Stimulated activated CD4-positive, alpha-beta T cell treated with anti-CD3 and anti-CD28 coated beads, Interleukin-1b, Interleukin-23, amount 100 ng/mL, for 4 hours (primary cell): ENCODE measurements at regions not wholly inside any gene's neighbourhood (a gene's known extent, or its start where the extent isn't known, plus 50 kb on each side); places are given as distances from the start of the nearest gene placed in this dataset.
"Not testable (repeated sequence)": the region's sequence is repeated elsewhere in the genome, so short reads cannot be mapped to it uniquely, and the experiment has no call there.

Experiments
- DNase-seq, 2 donors: peaks; one replicate each; pipeline ENCODE4 v3.0.0-alpha.2; 2020; ENCODE audit warnings: low read depth in 2 of 2

DNA sequence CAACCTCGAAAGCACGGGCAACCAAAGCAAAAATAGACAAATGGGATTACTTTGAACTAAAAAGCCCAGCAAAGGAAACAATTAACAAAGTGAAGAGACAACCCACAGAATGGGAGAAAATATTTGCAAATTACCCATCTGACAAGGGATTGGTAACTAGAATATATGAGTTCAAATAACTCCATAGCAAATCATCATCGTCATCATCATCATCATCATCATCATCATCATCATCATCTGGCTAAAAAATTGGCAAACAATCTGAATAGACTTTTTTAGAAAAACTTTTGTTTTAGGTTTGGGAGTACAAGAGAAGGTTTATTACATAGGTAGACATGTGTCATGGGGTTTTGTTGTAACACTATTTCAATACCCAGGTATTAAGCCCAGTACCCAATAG, 1239.3 kb upstream of the FAM98A start:
- DNase-seq: no peak

DNA sequence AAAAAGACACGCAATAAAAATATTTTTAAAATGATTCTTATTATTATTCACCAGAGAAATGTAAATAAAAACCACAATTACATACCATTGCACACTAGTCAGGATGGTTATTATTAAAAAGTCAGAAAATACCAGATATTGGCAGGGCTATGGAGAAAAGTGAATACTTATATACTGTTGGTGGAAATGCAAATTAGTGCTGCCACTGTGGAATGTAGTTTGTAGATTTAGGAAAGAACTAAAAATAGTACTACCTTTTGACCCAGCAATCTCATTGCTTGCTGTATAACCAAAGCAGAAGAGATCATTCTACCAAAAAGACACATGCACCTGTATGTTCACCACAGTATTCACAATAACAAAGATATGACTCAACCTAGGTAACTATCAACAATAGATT, 1237.3 kb upstream of the FAM98A start:
- no peak for DNase-seq

DNA sequence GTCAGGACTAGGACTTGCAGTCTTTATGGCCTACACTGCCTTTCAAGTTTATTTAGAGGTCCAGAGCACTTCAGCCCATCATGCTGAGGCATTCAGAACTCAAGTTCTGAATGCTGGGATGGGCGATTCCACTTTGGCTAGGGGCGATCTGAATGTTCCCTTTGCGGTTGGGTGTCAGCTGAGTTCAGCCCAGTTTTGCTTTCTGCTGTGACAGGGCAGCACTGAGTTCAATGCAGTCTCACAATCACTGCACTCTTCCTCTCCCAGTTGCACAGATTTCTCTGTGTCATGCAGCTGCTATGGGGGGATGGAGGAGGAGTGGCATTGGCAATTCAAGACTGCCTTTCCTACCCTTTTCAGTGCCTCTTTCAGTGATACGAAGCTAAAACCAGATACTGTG, 1232.0 kb upstream of the FAM98A start:
- DNase-seq: no peak

DNA sequence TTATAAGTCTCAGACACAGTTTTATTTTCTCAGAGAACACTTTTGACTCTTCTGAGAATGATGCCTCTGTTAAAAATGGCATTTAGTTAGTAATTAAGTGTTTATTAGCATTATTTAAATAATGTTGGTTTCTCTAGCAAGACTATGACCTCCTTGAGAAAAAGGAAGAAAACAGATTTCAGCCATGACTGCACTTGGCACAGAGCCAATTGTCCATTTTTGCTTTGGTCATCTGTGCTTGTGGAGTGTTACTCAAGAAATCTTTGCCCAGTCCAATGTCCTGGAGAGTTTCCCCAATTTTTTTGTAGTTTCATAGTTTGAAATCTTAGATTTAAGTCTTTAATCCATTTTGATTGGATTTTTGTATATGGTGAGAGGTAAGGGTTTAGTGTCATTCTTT, 1229.4 kb upstream of the FAM98A start:
- DNase-seq: no peak

DNA sequence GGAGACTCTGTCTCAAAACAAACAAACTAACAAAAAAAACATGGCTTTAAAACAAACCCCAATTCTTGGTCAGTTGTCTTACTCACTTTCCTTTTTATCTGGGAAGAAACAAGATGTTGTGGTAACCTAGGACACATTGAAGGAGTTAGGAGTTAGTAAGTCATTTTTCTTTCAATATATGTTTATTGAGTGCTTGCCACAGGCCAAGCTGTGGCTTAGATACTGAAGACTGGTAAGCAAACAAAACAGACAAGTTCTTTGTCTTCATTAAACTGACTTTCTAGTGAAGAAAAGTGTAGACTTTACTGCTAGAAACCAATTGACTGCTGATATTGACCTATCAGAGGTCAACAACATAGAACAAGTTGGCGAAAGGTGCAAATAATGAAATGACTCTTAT, 1228.3 kb upstream of the FAM98A start:
- DNase-seq: no peak

DNA sequence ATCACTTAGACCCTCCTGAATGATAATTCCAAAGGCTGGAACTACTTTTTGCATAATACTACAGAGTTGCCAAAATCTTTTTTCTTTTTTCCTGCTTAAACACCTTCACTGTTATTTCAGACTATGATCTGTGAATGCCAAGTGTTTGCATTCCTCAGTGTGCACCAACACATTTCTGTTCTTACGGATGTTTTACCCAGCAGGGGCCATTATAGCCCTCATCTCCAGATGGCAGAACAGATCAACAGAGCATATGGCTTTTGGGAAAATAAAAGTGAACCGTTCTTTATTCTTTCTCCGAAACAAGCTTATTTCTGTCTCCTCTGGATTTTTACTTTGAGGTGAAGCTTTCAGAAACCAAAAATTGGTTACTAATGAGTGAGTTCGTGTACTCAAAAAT, 1226.6 kb upstream of the FAM98A start:
- no peak for DNase-seq

DNA sequence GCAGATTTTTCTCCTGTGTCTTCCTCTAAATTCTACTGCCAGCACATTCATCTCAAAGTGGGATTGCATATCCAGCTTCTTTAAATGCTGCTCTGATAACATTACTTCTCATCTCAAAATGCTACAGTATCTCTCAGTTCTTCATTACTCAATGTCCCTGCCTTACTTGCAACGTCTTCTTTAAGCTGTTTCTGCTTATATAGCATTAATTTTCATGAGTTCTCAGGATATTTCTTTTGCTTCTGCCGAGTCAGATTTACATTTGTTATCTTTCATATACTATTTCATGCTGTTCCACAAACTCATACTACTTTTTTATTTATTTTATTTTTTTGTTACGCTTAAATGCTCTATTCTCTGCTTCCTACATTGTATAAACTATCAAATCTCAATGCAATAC, 1223.5 kb upstream of the FAM98A start:
- no peak for DNase-seq

DNA sequence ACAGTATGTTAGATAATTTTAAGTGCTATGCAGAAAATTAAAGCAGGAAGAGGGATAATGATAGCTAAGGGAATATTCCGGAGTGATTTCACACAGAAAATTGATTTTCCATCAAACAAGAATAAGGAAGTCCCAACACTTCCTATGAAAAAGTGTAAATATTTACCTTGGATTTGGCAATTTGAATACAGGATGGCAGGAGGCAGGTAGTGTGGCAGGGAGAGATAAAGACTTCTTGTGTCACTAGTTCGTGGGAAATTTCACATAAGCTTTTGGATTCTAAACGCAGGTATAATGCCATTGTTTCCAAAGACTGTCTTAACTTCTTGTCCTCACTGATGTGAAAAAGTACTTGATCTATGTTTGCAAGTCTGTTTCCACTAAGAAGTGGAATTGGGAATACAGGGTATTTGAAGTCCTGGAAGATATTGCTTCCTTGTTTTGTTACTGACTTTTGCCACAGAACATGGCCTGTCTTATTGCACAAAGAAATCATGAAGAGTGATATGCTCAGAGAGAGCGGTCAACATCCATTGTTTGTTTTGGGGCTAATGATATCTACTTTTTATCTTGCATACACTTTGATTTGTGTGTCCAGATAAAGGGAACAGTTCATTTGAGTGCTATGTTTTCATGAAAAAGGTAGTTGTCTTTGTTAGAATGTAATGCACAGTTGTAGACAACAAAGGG, 1216.1 kb upstream of the FAM98A start:
- DNase-seq: no peak

DNA sequence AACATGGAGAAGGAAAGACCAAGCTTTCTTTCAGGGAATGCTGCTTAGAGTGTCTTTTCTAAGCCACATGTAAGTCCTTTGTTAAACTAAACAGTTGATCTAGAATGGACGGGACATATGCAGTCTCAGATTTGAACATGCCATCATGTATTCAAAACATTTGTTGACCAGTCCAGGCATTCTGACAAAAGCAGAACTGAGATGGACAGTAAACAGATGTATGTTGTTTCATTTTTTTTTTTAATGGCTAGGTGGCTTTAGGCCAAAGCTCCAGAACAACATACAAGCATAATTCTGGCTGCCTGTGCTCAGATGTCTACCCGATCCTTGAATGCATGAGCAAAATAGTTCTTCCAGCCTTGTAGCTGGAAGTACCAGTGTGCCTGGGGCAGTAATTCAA, 1211.4 kb upstream of the FAM98A start:
- no peak for DNase-seq

DNA sequence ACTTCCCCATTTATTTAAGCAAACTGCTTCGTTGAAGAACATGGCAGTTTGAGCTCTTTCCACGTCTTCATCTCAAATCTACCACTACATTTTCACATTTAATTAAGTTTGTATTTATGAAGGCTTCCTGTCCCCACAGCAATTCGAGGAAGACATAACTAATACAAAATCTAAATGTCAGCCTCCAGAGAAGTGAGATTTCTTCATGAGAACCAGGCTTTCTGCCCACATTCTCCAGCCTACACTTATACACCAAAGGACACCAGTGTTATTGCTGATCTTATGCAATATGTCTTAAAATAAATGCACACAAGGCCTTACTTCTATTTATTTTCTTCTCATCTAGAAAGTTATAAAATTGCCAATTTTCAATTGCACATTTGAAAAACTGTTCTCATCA, 1209.3 kb upstream of the FAM98A start:
- no peak for DNase-seq

DNA sequence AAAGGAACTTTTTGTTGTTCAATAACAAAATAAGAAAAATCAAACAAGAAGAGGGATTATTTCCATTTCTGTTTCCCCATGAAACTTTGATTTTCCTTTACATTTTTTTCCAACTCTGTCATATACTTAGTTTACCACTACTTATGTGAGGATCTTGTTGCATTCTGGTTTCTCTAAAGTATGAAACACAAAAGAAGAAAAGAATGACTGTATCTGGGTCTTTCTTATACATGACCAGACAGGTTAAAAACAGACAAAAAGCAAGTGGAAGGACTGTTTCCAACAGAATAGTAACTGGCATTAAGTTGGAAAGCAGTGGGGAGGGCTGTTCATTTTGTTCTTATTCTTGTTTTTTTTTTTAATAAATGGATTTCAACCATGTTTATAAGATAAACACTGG, 1207.8 kb upstream of the FAM98A start:
- no peak for DNase-seq

DNA sequence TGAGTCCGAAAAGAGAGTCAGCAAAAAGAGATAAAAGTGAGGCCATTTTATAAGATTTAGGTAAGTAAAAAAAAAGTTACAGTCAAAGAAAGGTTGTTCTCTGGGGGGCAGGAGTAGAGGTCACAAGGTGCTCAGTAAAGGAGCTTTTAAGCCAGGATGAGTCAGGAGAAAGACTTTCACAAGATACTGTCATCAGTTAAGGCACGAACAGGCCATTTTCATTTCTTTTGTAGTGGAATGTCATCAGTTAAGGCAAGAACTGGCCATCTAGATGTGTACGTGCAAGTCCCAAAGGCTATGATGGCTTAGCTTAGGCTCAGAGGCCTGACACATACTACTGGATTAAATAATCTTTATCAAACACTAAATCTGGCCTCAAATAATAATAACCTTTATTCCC, 1207.3 kb upstream of the FAM98A start:
- DNase-seq: no peak

DNA sequence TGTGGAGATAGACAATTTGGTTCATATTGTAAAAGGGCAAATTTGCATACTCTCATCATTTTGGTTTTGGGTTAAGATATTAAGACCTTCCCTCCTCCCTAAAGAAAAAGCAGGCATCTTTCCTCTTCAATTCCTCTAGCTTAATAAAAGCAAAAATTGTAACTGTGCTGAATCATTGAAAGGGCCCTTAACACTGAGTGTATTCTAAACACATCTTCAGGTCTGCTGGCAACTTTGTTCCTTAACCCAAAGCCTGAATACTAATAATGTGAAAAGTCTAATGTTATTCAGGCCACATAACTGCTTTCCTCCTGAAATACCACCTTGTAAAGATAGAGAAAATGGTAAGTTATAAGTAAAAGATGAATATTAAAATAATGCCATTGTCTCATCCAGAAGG, 1200.5 kb upstream of the FAM98A start:
- DNase-seq: no peak

DNA sequence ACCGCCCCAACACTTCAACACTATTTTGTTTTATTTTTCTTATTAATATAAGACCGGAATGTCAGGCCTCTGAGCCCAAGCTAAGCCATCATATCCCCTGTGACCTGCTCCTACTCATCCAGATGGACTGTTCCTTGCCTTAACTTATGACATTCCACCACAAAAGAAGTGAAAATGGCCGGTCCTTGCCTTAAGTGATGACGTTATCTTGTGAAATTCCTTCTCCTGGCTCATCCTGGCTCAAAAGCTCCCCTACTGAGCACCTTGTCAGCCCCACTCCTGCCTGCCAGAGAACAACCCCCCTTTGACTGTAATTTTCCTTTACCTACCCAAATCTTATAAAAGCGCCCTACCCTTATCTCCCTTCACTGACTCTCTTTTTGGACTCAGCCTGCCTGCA, 1196.5 kb upstream of the FAM98A start:
- DNase-seq: not testable (repeated sequence)

DNA sequence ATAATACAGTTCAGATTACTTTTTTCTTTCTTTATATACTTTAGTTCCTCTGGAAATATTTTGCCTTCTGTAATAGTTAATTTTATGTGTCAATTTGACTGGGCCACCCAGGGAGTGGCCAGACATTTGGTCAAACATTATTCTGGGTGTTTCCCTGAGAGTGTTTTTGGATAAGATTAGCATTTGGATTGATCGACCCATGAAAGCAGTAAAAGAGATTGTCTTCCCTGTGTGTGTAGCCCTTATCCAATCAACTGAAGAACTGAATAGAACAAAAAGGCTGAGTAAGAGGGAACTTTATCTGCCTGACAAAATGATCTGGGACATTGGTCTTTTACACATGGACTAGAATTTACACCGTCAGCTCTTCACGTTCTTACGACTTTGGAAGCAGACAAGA, 1190.1 kb upstream of the FAM98A start:
- no peak for DNase-seq

DNA sequence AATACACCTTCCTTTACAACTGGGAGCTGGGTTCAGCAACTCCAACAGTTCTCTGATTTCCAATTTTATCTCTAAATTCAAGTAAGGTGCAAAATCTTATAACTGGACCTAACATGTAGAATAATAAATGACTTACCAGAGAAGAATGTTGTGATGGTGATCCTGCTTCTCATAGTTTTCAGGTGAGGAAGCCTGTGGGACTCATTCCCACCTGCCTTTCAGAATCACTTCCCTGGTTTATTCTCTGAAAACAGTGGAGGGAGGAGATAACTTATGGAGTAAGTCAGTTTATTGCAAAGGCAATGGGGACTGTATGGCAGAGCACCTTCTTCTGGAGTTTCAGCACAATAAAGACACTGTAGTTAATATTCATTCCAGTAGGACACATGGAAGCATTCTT, 1188.2 kb upstream of the FAM98A start:
- DNase-seq: no peak

DNA sequence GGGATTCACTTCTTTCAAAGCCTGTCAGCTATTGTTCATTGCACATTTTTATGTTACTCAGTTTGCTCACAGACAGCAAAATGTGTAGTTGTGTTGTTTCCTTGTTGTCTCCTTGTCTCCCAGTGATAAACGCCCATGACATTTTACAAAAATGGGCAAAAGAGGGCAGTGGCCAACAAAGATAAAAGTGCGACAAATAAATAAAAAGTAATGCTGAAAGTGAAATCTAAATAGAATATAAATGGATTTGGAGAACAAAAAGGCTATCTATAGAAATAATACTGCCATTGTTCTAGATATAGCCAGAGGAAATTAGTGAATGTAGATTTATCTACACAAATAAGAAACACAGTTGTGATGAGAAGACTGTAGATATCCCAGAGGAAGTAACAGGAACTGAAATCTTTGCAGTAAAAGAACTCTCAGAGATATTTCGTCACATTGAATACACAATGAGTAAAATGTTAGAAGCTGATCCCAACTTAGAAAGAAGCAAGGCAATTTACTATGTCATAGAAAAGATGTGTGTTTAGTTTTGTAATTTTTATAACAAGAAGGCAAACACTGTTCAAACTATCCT, 1186.2 kb upstream of the FAM98A start:
- no peak for DNase-seq

DNA sequence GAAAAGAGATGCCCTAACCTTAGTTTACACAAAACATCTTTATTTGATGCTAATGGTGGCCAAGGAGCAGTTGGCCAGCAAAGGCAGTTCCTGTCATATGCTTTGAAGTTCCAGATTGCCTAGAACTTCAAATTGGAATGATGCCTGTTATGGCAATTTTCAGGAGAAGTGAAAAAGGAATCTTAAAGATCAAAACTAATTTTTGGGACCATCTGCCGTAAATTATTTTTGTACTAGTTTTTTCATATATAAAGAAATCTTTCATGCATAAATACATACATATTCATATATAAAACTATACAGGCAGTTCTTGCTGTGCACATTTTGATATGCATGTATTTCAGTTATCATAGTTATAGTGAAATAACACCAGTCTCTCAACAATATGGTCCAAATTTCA, 1185.6 kb upstream of the FAM98A start:
- no peak for DNase-seq

DNA sequence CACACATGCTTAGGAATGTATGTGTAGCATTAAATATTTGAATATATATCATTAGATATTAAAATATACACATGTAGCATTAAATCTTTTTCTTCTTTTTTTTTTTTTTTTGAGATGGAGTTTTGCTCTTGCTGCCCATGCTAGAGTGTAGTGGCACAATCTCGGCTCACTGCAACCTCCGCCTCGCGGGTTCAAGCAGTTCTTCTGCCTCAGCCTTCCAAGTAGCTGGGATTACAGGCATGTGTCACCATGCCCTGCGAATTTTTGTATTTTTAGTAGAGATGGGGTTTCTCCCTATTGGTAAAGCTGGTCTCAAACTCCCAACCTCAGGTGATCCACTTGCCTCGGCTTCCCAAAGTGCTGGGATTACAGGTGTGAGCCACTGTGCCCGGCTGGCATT, 1151.6 kb upstream of the FAM98A start:
- not testable (repeated sequence) for DNase-seq

DNA sequence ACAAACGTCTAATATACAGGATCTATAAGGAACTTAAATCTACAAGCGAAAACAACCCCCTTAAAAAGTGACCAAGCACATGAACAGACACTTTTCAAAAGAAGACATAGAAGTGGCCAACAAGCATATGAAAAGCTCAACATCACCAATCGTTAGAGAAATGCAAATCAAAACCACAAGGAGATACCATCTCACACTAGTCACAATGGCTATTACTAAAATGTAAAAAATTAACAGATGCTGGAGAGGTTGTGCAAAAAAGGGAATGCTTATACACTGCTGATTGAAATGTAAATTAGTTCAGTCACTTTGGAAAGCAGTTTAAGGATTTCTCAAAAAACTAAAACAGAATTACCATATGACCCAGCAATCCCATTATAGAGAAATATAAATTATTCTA, 1148.5 kb upstream of the FAM98A start:
- DNase-seq: no peak

DNA sequence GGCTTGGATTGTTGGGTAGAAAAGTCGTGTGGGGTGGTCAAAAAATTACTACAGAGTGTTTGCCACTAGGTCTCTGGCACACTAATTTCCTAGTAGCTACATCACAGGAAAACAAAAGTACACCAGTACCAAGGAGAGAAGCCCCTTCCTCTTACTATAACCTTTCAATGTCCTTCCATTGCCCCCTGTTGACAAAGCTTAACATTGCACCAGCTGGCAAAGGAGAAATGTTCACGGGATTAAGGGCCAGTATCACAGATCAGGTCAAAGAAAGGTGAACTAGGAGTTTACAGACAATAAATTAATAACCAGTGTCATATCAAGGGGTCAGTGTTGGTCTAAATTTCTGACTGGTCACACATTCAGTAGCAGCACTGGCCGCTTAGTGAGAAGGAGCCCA, 1139.6 kb upstream of the FAM98A start:
- DNase-seq: no peak

DNA sequence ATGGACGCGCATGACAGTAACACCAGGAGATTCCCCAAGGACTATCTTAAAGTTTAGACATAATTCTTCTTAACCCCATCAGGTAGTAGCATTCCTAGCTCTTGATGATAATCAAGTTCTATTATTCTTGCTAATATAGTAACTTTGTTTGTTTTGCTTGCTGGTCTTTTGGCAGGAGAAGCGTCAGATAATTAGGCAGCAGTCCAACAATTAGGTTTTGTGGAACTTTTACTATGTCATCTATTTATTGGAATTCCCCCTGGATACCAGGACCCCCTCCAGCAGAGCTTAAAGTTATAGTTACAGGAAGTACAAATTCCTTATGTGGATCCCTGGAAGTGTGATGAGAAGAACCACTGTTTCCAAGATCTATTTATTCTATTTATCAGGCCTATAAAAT, 1138.0 kb upstream of the FAM98A start:
- no peak for DNase-seq

DNA sequence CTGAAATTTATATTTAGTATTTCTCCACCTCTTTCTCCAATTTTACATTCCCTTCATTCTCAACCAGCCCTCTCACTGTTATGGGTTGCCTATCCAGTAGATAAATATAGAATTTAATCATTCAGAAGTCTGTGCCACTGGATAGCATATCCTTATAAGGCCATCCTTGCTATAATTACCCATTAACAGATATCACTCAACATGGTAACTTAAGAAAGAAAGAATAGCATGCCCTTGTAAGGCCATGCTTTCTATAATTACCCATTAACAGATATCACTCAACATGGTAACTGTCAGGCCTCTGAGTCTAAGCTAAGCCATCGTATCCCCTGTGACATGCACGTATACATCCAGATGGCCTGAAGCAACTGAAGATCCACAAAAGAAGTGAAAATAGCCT, 1137.4 kb upstream of the FAM98A start:
- DNase-seq: no peak

DNA sequence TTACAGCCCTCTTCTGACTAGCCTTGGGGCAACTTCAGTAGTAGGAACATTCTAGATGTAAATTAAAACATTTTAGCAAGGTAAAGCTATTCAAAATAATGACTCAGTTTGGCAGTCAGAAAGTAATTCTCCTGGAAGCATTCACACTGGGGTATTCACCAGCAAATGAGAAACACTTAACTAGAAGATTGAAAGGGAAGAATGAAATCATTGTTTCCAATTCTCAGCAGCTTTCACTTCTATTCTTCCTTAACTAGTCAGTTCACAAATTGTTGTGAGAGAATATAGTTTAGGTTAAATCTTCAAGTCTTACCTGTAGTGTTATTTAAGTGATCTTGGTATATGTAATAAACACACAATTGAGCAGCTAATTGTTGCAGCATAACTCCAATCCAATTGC, 1135.6 kb upstream of the FAM98A start:
- DNase-seq: no peak
